Fibroblast of skin of right quadriceps (primary cell): ENCODE measurements at regions not wholly inside any gene's neighbourhood (a gene's known extent, or its start where the extent isn't known, plus 50 kb on each side); places are given as distances from the start of the nearest gene placed in this dataset.

Experiments
- DNase-seq: peaks from one replicate; pipeline ENCODE4 v3.0.0-alpha.2; 2013

- DNase-seq = no peak
These were observed 468.1 kb downstream of the PMP22 start for GRCh38 chr17:14797021-14797420.

GRCh38 chr17:14794961-14795360 is 470.2 kb downstream of the PMP22 start:
- DNase-seq = no peak

- peak; percentile 93 for DNase-seq
These were observed 471.9 kb downstream of the PMP22 start for GRCh38 chr17:14793237-14793636.

GRCh38 chr17:14792746-14793145 is 472.4 kb downstream of the PMP22 start:
- peak; percentile 52 for DNase-seq

- DNase-seq = peak; percentile 22
These were observed 473.9 kb downstream of the PMP22 start for GRCh38 chr17:14791221-14791620.

- DNase-seq = peak; percentile 76
These were observed 474.6 kb downstream of the PMP22 start for GRCh38 chr17:14790521-14790920.

- DNase-seq = no peak
These were observed 480.0 kb downstream of the PMP22 start for GRCh38 chr17:14784997-14785696.

GRCh38 chr17:14781123-14781522 is 480.2 kb downstream of the HS3ST3B1 start:
- DNase-seq = no peak

- DNase-seq = no peak
These were observed 479.3 kb downstream of the HS3ST3B1 start for GRCh38 chr17:14780097-14780651.

GRCh38 chr17:14779241-14779640 is 478.4 kb downstream of the HS3ST3B1 start:
- no peak for DNase-seq

- DNase-seq = no peak
These were observed 476.4 kb downstream of the HS3ST3B1 start for GRCh38 chr17:14777291-14777690.

- peak; percentile 28 for DNase-seq
These were observed 475.9 kb downstream of the HS3ST3B1 start for GRCh38 chr17:14776791-14777190.

- peak; percentile 65 for DNase-seq
These were observed 475.0 kb downstream of the HS3ST3B1 start for GRCh38 chr17:14775731-14776492.

- DNase-seq = no peak
These were observed 473.9 kb downstream of the HS3ST3B1 start for GRCh38 chr17:14774774-14775173.

- DNase-seq = no peak
These were observed 471.9 kb downstream of the HS3ST3B1 start for GRCh38 chr17:14772776-14773175.

- no peak for DNase-seq
These were observed 470.7 kb downstream of the HS3ST3B1 start for GRCh38 chr17:14771543-14771942.

GRCh38 chr17:14768923-14769322 is 468.0 kb downstream of the HS3ST3B1 start:
- DNase-seq = no peak

GRCh38 chr17:14762736-14763479 is 462.0 kb downstream of the HS3ST3B1 start:
- DNase-seq = no peak

- peak; percentile 64 for DNase-seq
These were observed 460.0 kb downstream of the HS3ST3B1 start for GRCh38 chr17:14760719-14761411.

GRCh38 chr17:14760212-14760611 is 459.3 kb downstream of the HS3ST3B1 start:
- DNase-seq = no peak

- no peak for DNase-seq
These were observed 458.4 kb downstream of the HS3ST3B1 start for GRCh38 chr17:14759325-14759724.

GRCh38 chr17:14756479-14756878 is 455.6 kb downstream of the HS3ST3B1 start:
- no peak for DNase-seq

GRCh38 chr17:14755002-14755401 is 454.1 kb downstream of the HS3ST3B1 start:
- peak; percentile 58 for DNase-seq
